ENCODE measurements at regions not wholly inside any gene's neighbourhood (a gene's known extent, or its start where the extent isn't known, plus 50 kb on each side); places are given as distances from the start of the nearest gene placed in this dataset.

DNA sequence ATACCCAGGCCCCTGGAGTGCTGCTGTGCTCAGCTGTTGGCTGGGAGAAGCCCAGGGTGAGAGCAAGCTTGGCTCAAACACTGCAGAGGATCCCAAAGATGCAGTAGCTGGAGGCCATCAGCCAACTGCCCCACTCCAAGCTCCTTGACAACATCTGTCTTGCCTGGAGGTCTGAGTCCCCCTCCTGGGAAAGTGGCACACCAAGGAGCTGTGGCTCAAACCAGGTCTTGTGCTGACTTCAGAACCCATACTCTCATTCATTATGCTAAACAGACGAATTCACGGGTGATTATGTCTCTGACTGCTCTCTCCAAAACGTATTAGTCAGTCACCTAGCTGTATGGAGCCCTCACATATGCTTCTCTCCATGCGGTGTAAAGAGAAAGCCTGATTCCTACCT lies 206.1 kb downstream of the TTC32 start:
- no peak overlapping the region for H2AFZ ChIP-seq (ENCODE audit: control insufficient read depth, low read depth, low read length)
- TF ChIP-seq RBBP5 (conservative IDR thresholded peaks at IDR 0.05) (no peak), SMAD1 (IDR thresholded peaks at IDR 0.05; ENCODE audit: low read depth, partially characterized antibody) (no peak), ZNF207 (IDR thresholded peaks at IDR 0.05; ENCODE audit: borderline replicate concordance) (no peak), FOXK2 (IDR thresholded peaks at IDR 0.05) (no peak), BRCA1 (IDR thresholded peaks at IDR 0.05; ENCODE audit: low read depth, low read length) (no peak), GABPA (IDR thresholded peaks at IDR 0.05; ENCODE audit: low read depth) (no peak), SP1 (IDR thresholded peaks at IDR 0.05; ENCODE audit: low read depth, low read length) (no peak), RELA (IDR thresholded peaks at IDR 0.05; ENCODE audit: borderline replicate concordance, partially characterized antibody) (no peak), ZSCAN29 (IDR thresholded peaks at IDR 0.05) (no peak), KDM1A (IDR thresholded peaks at IDR 0.05; ENCODE audit: borderline replicate concordance) (no peak), CBFB (IDR thresholded peaks at IDR 0.05; ENCODE audit: low read depth) (no peak), BHLHE40 (IDR thresholded peaks at IDR 0.05; ENCODE audit: borderline replicate concordance in 1 of 2, low read depth in 2 of 2, low read length in 1 of 2) (no peak), TAF1 (IDR thresholded peaks at IDR 0.05; ENCODE audit: borderline replicate concordance, low read depth, low read length) (no peak), NR2F1 (conservative IDR thresholded peaks at IDR 0.05) (no peak)
- TF ChIP-seq, protein P1, sequence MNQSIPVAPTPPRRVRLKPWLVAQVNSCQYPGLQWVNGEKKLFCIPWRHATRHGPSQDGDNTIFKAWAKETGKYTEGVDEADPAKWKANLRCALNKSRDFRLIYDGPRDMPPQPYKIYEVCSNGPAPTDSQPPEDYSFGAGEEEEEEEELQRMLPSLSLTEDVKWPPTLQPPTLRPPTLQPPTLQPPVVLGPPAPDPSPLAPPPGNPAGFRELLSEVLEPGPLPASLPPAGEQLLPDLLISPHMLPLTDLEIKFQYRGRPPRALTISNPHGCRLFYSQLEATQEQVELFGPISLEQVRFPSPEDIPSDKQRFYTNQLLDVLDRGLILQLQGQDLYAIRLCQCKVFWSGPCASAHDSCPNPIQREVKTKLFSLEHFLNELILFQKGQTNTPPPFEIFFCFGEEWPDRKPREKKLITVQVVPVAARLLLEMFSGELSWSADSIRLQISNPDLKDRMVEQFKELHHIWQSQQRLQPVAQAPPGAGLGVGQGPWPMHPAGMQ (IDR thresholded peaks at IDR 0.05; ENCODE audit: borderline replicate concordance) = no peak
- TF ChIP-seq, protein P2, sequence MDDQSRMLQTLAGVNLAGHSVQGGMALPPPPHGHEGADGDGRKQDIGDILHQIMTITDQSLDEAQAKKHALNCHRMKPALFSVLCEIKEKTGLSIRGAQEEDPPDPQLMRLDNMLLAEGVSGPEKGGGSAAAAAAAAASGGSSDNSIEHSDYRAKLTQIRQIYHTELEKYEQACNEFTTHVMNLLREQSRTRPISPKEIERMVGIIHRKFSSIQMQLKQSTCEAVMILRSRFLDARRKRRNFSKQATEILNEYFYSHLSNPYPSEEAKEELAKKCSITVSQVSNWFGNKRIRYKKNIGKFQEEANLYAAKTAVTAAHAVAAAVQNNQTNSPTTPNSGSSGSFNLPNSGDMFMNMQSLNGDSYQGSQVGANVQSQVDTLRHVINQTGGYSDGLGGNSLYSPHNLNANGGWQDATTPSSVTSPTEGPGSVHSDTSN (IDR thresholded peaks at IDR 0.05; ENCODE audit: insufficient replicate concordance, low read depth, low read length) = no peak
- TF ChIP-seq, protein P3, sequence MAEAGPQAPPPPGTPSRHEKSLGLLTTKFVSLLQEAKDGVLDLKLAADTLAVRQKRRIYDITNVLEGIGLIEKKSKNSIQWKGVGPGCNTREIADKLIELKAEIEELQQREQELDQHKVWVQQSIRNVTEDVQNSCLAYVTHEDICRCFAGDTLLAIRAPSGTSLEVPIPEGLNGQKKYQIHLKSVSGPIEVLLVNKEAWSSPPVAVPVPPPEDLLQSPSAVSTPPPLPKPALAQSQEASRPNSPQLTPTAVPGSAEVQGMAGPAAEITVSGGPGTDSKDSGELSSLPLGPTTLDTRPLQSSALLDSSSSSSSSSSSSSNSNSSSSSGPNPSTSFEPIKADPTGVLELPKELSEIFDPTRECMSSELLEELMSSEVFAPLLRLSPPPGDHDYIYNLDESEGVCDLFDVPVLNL (IDR thresholded peaks at IDR 0.05; ENCODE audit: low read depth, low read length) = no peak
- H3K4me2 ChIP-seq (ENCODE audit: control insufficient read depth, insufficient read depth) = no peak overlapping the region
- no peaks in the 10 kb centered on the region for H3K27me3 ChIP-seq (replicated peaks in 1 of 2; ENCODE audit: control insufficient read depth in 2 of 2, insufficient read depth in 2 of 2, low read length in 1 of 2)
- DNase-seq (ENCODE audit: low read depth, low spot score) (no peak), FAIRE-seq (no peak), ATAC-seq (no peak)
- H3K27ac ChIP-seq (ENCODE audit: control insufficient read depth, insufficient read depth) = no peak overlapping the region
- H3K79me2 ChIP-seq (ENCODE audit: control insufficient read depth, insufficient read depth, low read length) = no peaks in the 10 kb centered on the region
- WGBS (ENCODE audit: insufficient coverage, insufficient replicate concordance, low lambda C conversion rate, missing lambda C conversion rate) = 21% methylated on average over 4 of the region's 4 CpGs
- H3K9ac ChIP-seq (ENCODE audit: control insufficient read depth, insufficient read depth, low read length) = no peak overlapping the region
- H3K36me3 ChIP-seq (ENCODE audit: control insufficient read depth in 2 of 2, insufficient read depth in 2 of 2, low read length in 1 of 2) = no peaks in the 10 kb centered on the region
- CTCF ChIA-PET = no interaction called here
- SMC1A ChIA-PET (ENCODE audit: uncharacterized antibody, unreplicated experiment) = no interaction called here
- no TSS peak for BruUV-seq (replicated peaks)
- intact Hi-C loops (cut with micrococcal nuclease; ENCODE audit: unreplicated experiment) (no loop called here), in situ Hi-C loops (cut with MboI) (no loop called here)
- no peaks in the 10 kb centered on the region for H3K9me3 ChIP-seq (replicated peaks; ENCODE audit: control insufficient read depth, insufficient read depth, low read length)
- POLR2A ChIA-PET = no interaction called here
- H3K4me1 ChIP-seq (ENCODE audit: control insufficient read depth, insufficient read depth, low read length) = no peaks in the 10 kb centered on the region
- H4K20me1 ChIP-seq (ENCODE audit: control insufficient read depth, insufficient read depth) = no peaks in the 10 kb centered on the region
- no peak overlapping the region for H3K4me3 ChIP-seq
- RAD21 ChIA-PET (ENCODE audit: unreplicated experiment) = no interaction called here

Measured in GM12878 (cell line).